ENCODE measurements at regions not wholly inside any gene's neighbourhood (a gene's known extent, or its start where the extent isn't known, plus 50 kb on each side); places are given as distances from the start of the nearest gene placed in this dataset.
"Not testable (repeated sequence)": the region's sequence is repeated elsewhere in the genome, so short reads cannot be mapped to it uniquely, and the experiment has no call there.

DNA sequence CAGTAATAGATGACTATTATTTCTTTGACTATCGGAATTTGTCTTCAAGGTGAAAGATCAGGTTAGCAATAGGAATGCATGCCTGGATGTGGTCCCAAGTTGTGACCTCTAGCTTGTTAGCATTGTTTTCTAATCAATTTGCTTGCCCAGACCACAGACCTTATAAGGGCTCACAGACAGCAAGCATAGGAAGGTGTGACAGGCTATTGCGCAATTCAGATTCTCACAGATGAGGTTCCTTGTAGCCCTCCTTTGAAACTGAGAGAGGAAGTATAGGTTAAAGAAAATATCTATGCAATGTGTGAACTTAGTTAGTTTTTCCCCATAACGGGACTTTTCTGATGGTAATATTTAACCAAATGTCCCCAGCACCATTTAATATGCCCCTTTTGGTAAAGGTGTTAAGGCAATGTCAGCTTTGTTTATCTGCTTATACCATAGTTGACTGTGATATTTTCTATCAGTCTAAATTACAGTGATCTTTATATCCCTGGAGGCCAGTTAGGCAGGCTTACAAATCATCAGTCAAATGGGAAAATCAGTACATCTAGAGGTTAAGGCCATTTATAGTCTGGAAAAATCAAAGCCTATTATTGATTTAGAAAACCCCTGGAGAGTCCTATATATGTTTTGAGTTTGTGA lies 168.1 kb upstream of the MBNL1 start:
- no peak for DNase-seq (ENCODE audit: low read depth)

- no peak for DNase-seq (ENCODE audit: low read depth)
Measured at GRCh38 chr3:152102410-152102809, 166.3 kb upstream of the MBNL1 start.

DNA sequence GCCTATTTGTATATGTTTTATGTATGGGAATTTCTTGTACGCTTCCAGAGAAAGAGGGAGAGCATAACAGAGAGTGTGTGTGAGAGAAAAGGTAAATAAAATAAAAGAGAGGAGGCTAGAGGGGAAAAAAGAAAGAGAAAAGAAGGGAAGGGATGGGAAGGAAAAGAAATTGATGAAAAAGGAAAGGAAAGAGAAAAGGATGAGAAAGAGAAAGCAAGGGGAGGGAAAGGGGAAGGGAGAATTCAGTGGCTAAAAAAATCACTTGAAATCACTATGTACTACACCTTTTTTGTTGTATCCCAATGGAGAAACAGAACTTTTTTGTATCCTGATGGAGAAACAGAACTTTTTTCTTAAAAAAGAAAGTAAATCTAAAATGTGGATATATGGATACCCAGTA lies 165.5 kb upstream of the MBNL1 start:
- DNase-seq (ENCODE audit: low read depth), result no peak

DNA sequence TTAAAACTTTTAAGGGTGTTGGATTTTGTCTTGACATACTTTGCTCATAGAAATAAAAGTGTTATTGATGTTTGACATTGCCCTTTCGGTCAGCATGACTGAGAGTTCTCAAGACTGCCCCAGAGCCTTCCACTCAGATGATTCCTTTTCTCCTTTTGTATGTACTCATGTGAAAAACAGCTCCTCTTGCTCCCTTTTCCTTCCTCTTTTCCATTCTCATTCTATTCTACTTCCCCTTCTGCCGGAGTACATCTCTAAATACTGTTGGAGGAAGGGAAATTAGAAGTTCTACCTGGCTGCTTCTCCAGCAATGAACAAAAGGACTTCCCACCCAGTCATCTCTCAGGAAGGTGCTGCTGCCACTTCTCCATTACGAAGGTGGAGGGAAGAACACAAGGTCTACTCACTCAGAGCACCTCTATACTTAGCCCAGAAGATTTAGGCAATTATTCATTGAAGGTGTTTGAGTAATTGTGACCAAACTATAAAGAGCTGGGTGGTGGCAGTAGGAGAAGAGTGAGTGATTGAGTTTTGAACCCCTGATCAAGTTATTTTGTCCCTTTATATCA lies 163.8 kb upstream of the MBNL1 start:
- no peak for DNase-seq (ENCODE audit: low read depth)

GRCh38 chr3:152105446-152105845 lies 163.3 kb upstream of the MBNL1 start:
- DNase-seq (ENCODE audit: low read depth), result no peak

- DNase-seq (ENCODE audit: low read depth), result no peak
Measured at GRCh38 chr3:152109038-152109437, 159.7 kb upstream of the MBNL1 start.

DNA sequence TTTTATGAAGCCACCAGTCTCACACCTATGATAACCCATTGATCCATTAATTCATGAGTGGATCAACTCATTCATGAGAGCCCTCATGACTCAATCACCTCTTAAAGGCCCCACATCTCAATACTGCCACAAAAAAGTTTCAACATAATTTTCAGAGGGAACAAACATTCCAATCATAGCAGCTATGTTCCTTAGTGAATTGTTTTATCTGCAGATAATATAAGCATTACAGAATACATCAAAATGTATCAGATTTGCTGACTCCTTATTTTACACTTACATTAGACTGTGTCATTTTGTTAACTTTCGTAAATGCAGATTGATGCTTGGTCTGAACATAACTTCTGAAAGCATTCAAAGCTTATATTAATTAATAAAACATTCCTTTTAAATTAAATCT lies 155.3 kb upstream of the MBNL1 start:
- DNase-seq (ENCODE audit: low read depth), result no peak

DNA sequence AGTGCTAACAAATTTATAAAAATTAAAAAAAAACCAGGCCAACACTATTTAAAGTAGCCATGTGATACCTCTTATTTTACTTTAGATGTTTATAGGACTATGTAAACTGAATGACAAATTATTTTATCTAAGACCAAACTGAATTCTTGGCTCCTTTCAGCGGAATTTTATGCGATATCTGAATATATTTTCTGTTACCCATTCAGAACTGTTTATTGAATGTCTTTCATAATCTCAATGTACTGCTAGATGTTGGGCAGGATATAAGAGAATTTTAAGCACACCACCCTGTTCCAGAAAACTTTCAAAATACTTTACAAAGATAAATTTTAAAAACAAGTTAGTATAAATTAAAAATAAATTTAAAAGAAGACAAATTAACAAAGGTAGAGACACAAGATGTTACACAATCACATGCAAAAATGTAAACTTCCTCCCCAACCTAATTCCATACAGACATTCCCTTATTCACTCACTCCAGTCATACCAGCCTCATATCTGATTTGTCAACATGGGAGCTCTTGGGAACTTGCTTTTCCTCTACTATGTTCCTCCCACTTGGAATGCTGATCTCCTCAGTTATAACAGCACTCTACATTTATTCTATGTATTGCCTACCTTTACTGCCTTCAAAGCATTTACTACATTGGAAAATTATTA lies 154.6 kb upstream of the MBNL1 start:
- no peak for DNase-seq (ENCODE audit: low read depth)

DNA sequence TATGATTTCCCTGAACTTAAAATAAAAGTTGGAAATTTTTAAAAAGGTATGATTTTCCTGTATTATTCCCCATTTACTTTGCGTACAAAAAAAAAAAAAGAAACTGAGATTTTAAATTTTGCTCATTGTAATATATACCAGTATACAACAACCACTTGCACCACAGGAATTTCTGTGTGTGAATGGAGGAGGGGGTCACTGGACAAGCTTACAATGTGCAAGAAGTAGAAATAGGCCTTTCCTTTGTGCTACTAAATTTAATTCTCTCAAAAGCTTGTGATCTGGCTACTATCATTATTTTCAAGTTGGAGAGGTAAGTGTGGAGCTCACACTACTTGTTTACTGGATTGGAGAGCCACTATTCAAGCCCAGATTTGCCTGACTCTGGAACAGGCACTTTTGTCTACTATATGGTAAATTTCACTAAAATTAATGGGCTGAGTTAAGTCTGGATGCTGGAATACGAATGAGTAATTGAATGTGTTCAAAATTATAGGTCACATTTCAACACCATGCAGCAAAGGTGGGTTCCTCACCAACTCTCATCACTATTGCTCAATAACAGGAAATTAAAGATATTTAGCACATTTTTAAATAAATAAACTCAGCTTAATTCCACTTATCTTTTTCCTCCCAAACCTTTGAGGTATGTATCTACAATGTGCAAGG lies 148.0 kb upstream of the MBNL1 start:
- no peak for DNase-seq (ENCODE audit: low read depth)

DNA sequence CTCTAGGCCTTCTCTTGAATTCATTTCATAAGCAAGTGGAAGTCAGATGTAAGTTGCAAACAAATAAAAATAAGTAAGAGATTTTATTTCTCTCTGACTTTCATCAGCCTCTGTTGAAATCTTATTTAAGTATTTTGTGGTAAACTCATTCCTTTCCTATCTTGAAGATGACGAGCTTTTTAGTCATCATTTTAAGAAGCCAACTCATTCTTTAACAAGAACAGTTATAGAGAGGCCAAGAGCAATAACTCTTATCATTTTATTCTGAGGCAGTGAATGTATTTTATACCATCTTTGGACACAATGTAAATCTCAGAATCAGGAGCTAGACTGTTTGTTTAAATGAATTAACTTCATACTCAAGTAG lies 147.5 kb upstream of the MBNL1 start:
- DNase-seq (ENCODE audit: low read depth), result no peak

DNA sequence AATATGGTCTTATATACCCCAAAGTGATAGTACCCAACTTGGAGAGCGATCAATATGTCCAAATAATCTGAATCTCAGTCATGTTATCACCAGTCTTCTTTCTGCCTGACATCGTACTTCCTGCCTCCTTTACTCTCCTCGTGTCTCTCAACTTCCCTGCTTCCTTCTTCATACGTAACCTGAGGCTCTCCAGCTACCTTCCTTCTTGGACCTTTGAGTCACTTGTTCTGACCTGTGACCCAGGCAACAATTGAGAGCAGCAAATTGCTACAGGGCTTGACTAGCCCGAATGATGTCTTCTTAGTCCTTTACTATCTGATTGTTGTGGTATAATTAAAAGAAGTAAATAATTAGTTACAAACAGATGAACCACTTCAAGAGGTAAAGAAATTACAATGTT lies 145.9 kb upstream of the MBNL1 start:
- DNase-seq (ENCODE audit: low read depth), result no peak

GRCh38 chr3:152123457-152123856 lies 145.3 kb upstream of the MBNL1 start:
- DNase-seq (ENCODE audit: low read depth), result no peak

- DNase-seq (ENCODE audit: low read depth), result no peak
Measured at GRCh38 chr3:152126260-152126659, 142.5 kb upstream of the MBNL1 start.

- DNase-seq (ENCODE audit: low read depth), result peak; percentile 4
Measured at GRCh38 chr3:152127058-152127457, 141.7 kb upstream of the MBNL1 start.

GRCh38 chr3:152128356-152128755 lies 140.4 kb upstream of the MBNL1 start:
- DNase-seq (ENCODE audit: low read depth), result no peak

DNA sequence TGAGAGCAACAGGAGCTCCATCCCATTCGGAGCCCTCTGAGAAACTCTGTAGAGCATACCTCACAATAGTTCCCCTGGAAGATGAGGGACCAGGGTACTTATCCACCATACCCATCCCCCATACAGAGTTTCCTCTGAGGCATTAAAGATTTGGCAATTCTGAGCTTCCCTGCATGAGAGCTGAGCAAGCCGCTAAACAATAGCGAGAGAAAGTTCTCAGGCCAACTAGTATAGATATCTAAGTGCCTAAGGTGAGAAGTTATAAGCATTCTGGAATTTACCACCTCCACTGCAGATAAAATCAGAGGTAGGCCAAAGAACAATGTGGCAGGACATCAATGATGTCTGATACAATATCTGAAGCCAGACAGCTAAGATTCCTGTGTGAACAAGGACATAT lies 129.1 kb upstream of the MBNL1 start:
- DNase-seq (ENCODE audit: low read depth), result no peak

- DNase-seq (ENCODE audit: low read depth), result no peak
Measured at GRCh38 chr3:152146461-152146860, 122.3 kb upstream of the MBNL1 start.

DNA sequence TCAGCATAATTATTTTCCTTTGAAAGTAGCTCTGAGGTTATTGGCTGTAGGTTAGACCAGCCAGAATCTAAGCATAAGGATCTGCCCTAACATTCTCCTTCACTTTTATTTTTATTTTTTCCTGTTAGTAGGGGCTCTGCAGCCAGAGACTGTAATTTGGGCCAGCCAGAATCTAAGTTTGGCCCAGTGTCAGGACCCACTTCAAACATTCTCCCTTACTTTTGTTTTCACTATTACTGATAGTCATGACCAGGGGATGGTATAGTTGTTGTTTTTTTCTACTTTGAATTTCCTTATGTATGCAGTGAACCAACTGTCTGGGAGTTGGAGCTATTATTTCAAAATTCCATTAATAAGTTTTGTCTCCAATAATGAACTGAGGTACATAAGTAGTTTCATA lies 121.0 kb upstream of the MBNL1 start:
- DNase-seq (ENCODE audit: low read depth), result no peak

GRCh38 chr3:152148579-152148978 lies 120.2 kb upstream of the MBNL1 start:
- no peak for DNase-seq (ENCODE audit: low read depth)

GRCh38 chr3:152149832-152150231 lies 118.9 kb upstream of the MBNL1 start:
- DNase-seq (ENCODE audit: low read depth), result no peak

DNA sequence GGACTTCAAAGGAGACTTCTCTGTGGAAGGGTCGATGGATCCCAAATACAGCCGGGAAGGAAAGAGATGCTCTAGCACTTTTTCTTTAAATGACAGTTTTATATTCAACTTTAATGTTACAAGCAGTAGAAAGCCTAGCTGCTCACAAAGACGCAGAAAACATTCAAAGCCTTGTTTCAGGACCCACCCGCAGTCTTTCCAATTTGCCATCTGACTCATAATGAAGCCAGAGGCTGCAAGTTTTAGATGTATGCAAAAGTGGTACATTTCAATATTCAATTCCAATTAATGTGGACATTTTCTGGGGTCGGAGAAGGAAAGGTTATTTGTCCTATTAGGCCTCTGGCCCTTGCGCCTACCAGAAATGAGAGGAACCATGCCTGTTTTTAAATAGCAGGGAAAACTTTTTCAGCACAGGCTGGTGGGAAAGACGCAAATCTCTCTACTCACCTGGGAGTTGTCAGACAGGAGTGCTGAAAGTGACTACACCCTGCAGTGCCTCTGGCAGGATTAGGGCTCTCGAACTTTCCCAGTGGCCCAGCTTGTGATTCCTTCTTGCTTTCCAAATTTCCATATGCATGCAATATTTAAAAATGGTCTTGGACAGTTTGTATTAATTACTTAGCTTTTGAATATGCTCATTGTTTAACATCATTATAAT lies 117.4 kb upstream of the MBNL1 start:
- peak; percentile 4 for DNase-seq (ENCODE audit: low read depth)

- not testable (repeated sequence) for DNase-seq (ENCODE audit: low read depth)
Measured at GRCh38 chr3:152151877-152152765, 116.6 kb upstream of the MBNL1 start.

All from activated T-cell treated with anti-CD3 and anti-CD28 coated beads for 24 hours (primary cell).